Coronary artery (tissue), 2 donors: ENCODE measurements at regions not wholly inside any gene's neighbourhood (a gene's known extent, or its start where the extent isn't known, plus 50 kb on each side); places are given as distances from the start of the nearest gene placed in this dataset.
"Not testable (repeated sequence)": the region's sequence is repeated elsewhere in the genome, so short reads cannot be mapped to it uniquely, and the experiment has no call there.

Source experiments
- DNase-seq: peaks from one replicate; pipeline ENCODE4 v3.0.0-alpha.2; 2017; ENCODE audit warnings: low spot score
- H3K27ac ChIP-seq, 2 donors: fragments of 200-600 bp; sonication (generic); one replicate each; pipeline ENCODE4 v1.5.1; 2016 to 2019
- H3K4me3 ChIP-seq: fragments of 200-600 bp; sonication (generic); 2 replicates; pipeline ENCODE4 v1.5.1; 2016; ENCODE audit warnings: mild to moderate bottlenecking, moderate library complexity
- CTCF ChIP-seq: fragments of 200-600 bp; sonication (generic); IDR thresholded peaks from one replicate; pipeline ENCODE4 v1.5.1; 2019; ENCODE audit warnings: antibody characterized with exemption

- Histone ChIP-seq H3K27ac (no peak overlapping the region), H3K4me3 (no peak overlapping the region)
- DNase-seq, result no peak
- no peak for TF ChIP-seq CTCF
These were observed 1136.1 kb upstream of the POT1 start for GRCh38 chr7:126065766-126066165.

- no peak overlapping the region for H3K27ac ChIP-seq
- H3K4me3 ChIP-seq, result no peak overlapping the region
- no peak for TF ChIP-seq CTCF
- no peak for DNase-seq
These were observed 1128.4 kb upstream of the POT1 start for GRCh38 chr7:126057979-126058378.

GRCh38 chr7:126056613-126057012 is 1127.0 kb upstream of the POT1 start:
- not testable (repeated sequence) for H3K4me3 ChIP-seq, H3K27ac ChIP-seq, DNase-seq

GRCh38 chr7:126052229-126052628 is 1122.6 kb upstream of the POT1 start:
- no peak for DNase-seq
- H3K27ac ChIP-seq, result no peak overlapping the region
- TF ChIP-seq CTCF, result no peak

GRCh38 chr7:126044662-126045061 is 1115.0 kb upstream of the POT1 start:
- no peak for TF ChIP-seq CTCF
- Histone ChIP-seq H3K27ac (no peak overlapping the region), H3K4me3 (no peak overlapping the region)
- no peak for DNase-seq

More at GRCh38 chr7:126052229-126052628, 1122.6 kb upstream of the POT1 start:
- no peak overlapping the region for H3K4me3 ChIP-seq

GRCh38 chr7:126041472-126041871 is 1111.8 kb upstream of the POT1 start:
- Histone ChIP-seq H3K4me3 (no peak overlapping the region), H3K27ac (no peak overlapping the region)
- no peak for DNase-seq
- TF ChIP-seq CTCF, result no peak

GRCh38 chr7:126040114-126041045 is 1110.8 kb upstream of the POT1 start:
- DNase-seq, result no peak
- Histone ChIP-seq H3K4me3 (no peak overlapping the region), H3K27ac (no peak overlapping the region)
- no peak for TF ChIP-seq CTCF
